ENCODE measurements at regions not wholly inside any gene's neighbourhood (a gene's known extent, or its start where the extent isn't known, plus 50 kb on each side); places are given as distances from the start of the nearest gene placed in this dataset.

- TF ChIP-seq, protein P1, sequence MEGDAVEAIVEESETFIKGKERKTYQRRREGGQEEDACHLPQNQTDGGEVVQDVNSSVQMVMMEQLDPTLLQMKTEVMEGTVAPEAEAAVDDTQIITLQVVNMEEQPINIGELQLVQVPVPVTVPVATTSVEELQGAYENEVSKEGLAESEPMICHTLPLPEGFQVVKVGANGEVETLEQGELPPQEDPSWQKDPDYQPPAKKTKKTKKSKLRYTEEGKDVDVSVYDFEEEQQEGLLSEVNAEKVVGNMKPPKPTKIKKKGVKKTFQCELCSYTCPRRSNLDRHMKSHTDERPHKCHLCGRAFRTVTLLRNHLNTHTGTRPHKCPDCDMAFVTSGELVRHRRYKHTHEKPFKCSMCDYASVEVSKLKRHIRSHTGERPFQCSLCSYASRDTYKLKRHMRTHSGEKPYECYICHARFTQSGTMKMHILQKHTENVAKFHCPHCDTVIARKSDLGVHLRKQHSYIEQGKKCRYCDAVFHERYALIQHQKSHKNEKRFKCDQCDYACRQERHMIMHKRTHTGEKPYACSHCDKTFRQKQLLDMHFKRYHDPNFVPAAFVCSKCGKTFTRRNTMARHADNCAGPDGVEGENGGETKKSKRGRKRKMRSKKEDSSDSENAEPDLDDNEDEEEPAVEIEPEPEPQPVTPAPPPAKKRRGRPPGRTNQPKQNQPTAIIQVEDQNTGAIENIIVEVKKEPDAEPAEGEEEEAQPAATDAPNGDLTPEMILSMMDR (conservative IDR thresholded peaks at IDR 0.05), result no peak
- TF ChIP-seq ZFX (IDR thresholded peaks at IDR 0.05), result no peak
These were observed 482.2 kb upstream of the PDZRN3 start for GRCh38 chr3:74106925-74107324.

Measured in C4-2B (cell line).